GM11168 (cell line): ENCODE measurements at regions not wholly inside any gene's neighbourhood (a gene's known extent, or its start where the extent isn't known, plus 50 kb on each side); places are given as distances from the start of the nearest gene placed in this dataset.

Experiments used
- in situ Hi-C: fragments of 300-500 bp; cut with MboI; formaldehyde crosslinking; loops from one replicate; pipeline ENCODE4 v1.12.0; 2022; ENCODE audit warnings: low sequenced_read_pairs; ENCODE audit not compliant: unreplicated experiment

GRCh38 chr3:178392511-178392926, 143.7 kb upstream of the KCNMB2 start:
- in situ Hi-C loops, result no loop called here

GRCh38 chr3:178393146-178393545, 143.1 kb upstream of the KCNMB2 start:
- in situ Hi-C loops, result no loop called here

- in situ Hi-C loops, result no loop called here
These were observed 142.4 kb upstream of the KCNMB2 start for GRCh38 chr3:178393824-178394223.

- in situ Hi-C loops, result no loop called here
These were observed 139.9 kb upstream of the KCNMB2 start for GRCh38 chr3:178396318-178396717.

GRCh38 chr3:178397202-178397601, 139.0 kb upstream of the KCNMB2 start:
- in situ Hi-C loops, result no loop called here

GRCh38 chr3:178397836-178398235, 138.4 kb upstream of the KCNMB2 start:
- in situ Hi-C loops, result no loop called here

- in situ Hi-C loops, result no loop called here
These were observed 131.3 kb upstream of the KCNMB2 start for GRCh38 chr3:178404961-178405360.

- in situ Hi-C loops, result no loop called here
These were observed 130.7 kb upstream of the KCNMB2 start for GRCh38 chr3:178405531-178405930.

GRCh38 chr3:178406206-178406605, 130.0 kb upstream of the KCNMB2 start:
- in situ Hi-C loops, result no loop called here

GRCh38 chr3:178415384-178415783, 120.9 kb upstream of the KCNMB2 start:
- in situ Hi-C loops, result no loop called here

GRCh38 chr3:178417736-178418135, 118.5 kb upstream of the KCNMB2 start:
- in situ Hi-C loops, result no loop called here

- in situ Hi-C loops, result no loop called here
These were observed 117.2 kb upstream of the KCNMB2 start for GRCh38 chr3:178419071-178419470.

GRCh38 chr3:178420033-178420432, 116.2 kb upstream of the KCNMB2 start:
- in situ Hi-C loops, result no loop called here

- in situ Hi-C loops, result no loop called here
These were observed 115.2 kb upstream of the KCNMB2 start for GRCh38 chr3:178421069-178421468.

- in situ Hi-C loops, result no loop called here
These were observed 113.8 kb upstream of the KCNMB2 start for GRCh38 chr3:178422406-178422805.

GRCh38 chr3:178428037-178428436, 108.2 kb upstream of the KCNMB2 start:
- in situ Hi-C loops, result no loop called here

- in situ Hi-C loops, result no loop called here
These were observed 101.9 kb upstream of the KCNMB2 start for GRCh38 chr3:178434206-178434805.

- in situ Hi-C loops, result no loop called here
These were observed 100.7 kb upstream of the KCNMB2 start for GRCh38 chr3:178435575-178435974.

GRCh38 chr3:178436773-178437172, 99.5 kb upstream of the KCNMB2 start:
- in situ Hi-C loops, result no loop called here

- in situ Hi-C loops, result no loop called here
These were observed 99.0 kb upstream of the KCNMB2 start for GRCh38 chr3:178437236-178437635.

- in situ Hi-C loops, result no loop called here
These were observed 96.7 kb upstream of the KCNMB2 start for GRCh38 chr3:178439504-178439903.

GRCh38 chr3:178440043-178440442, 96.2 kb upstream of the KCNMB2 start:
- in situ Hi-C loops, result loop anchor here (10.0 kb wide), 1 partner anchor 325 kb away; no protein-coding TSS in a partner anchor
